ENCODE measurements at regions not wholly inside any gene's neighbourhood (a gene's known extent, or its start where the extent isn't known, plus 50 kb on each side); places are given as distances from the start of the nearest gene placed in this dataset.

- Mint-ChIP-seq H3K27me3 (ENCODE audit: low read depth) (no peaks in the 10 kb centered on the region), H3K36me3 (ENCODE audit: insufficient read depth in 1 of 3, low read depth in 3 of 3) (no peaks in the 10 kb centered on the region), H3K4me3 (no peak overlapping the region), H3K9me3 (no peaks in the 10 kb centered on the region), H3K27ac (no peak overlapping the region), H3K4me1 (peaks cover 2 to 4% of the 10 kb centered on the region in 2 experiments; a peak in 2 of 4 replicates)
- no peaks in the 10 kb centered on the region for H3K23me2 ChIP-seq (ENCODE audit: insufficient read length, low read depth, low read length, poor library complexity, severe bottlenecking)
- H2BK12ac ChIP-seq (ENCODE audit: insufficient read length, low read depth, low read length): no peak overlapping the region
- H2AK5ac ChIP-seq (ENCODE audit: insufficient read length, low read length): no peak overlapping the region
- no peak overlapping the region for H2BK5ac ChIP-seq (ENCODE audit: insufficient read length, low read length)
- no peak for TF ChIP-seq CTCF (conservative IDR thresholded peaks at IDR 0.05)
- no peak overlapping the region for H3K4ac ChIP-seq (ENCODE audit: low read depth, low read length)
- no peaks in the 10 kb centered on the region; the same call in 1 of the 2 replicates for H3K27me3 ChIP-seq (ENCODE audit: insufficient read depth, low read length)
- no peak overlapping the region for H2BK120ac ChIP-seq (ENCODE audit: low read depth, low read length, poor library complexity, severe bottlenecking)
- no peak overlapping the region for H4K5ac ChIP-seq (ENCODE audit: insufficient read length, low read depth, low read length)
- H3K23ac ChIP-seq (ENCODE audit: insufficient read length, low read depth, low read length): no peak overlapping the region
- H3K4me1 ChIP-seq (ENCODE audit: insufficient read depth, low read length): no peaks in the 10 kb centered on the region
- H2BK15ac ChIP-seq (ENCODE audit: low read depth, low read length): no peak overlapping the region
- H3K4me2 ChIP-seq (ENCODE audit: insufficient read depth, insufficient read length, low read length): no peak overlapping the region
- no peak overlapping the region for H4K91ac ChIP-seq (ENCODE audit: insufficient read length, low read depth, low read length)
- no peaks in the 10 kb centered on the region for H3K79me1 ChIP-seq (ENCODE audit: insufficient read depth, low read depth, low read length, poor library complexity, severe bottlenecking)
- DNase-seq: no peak
- H3K27ac ChIP-seq (ENCODE audit: insufficient read length, low read depth, low read length): no peak overlapping the region
- H3K18ac ChIP-seq (ENCODE audit: insufficient read length, low read depth, low read length): no peak overlapping the region
- H3K9ac ChIP-seq (ENCODE audit: extremely low read depth, insufficient read length, low read length): no peak overlapping the region
- no peak overlapping the region for H2AFZ ChIP-seq (ENCODE audit: low read length)
- no peak overlapping the region for H2BK20ac ChIP-seq (ENCODE audit: low read depth, low read length, poor library complexity, severe bottlenecking)
- no peaks in the 10 kb centered on the region for H3K9me3 ChIP-seq (ENCODE audit: control insufficient read depth, low read depth, low read length)
- no peak overlapping the region for H3K14ac ChIP-seq (ENCODE audit: insufficient read depth, low read length)
- no CpG with 5 or more reads among the region's 10 CpGs for WGBS (ENCODE audit: extremely low coverage, insufficient read length, low lambda C conversion rate)
- H4K20me1 ChIP-seq (ENCODE audit: control insufficient read depth, insufficient read depth, insufficient read length): no peaks in the 10 kb centered on the region
- no peak overlapping the region for H3T11ph ChIP-seq (ENCODE audit: low read length)
- H4K8ac ChIP-seq (replicated peaks; ENCODE audit: insufficient read length, low read depth, low read length): no peak overlapping the region
- no peaks in the 10 kb centered on the region for H3K79me2 ChIP-seq (ENCODE audit: insufficient read depth, low read length)
- H3K56ac ChIP-seq (ENCODE audit: insufficient read length, low read depth, low read length): no peak overlapping the region
Observed at GRCh38 chr2:10243926-10244270, 58.8 kb upstream of the HPCAL1 start.
